ENCODE measurements at regions not wholly inside any gene's neighbourhood (a gene's known extent, or its start where the extent isn't known, plus 50 kb on each side); places are given as distances from the start of the nearest gene placed in this dataset.

GRCh38 chr10:107749235-107749634 is 584.7 kb upstream of the SORCS1 start (continued):
- TF ChIP-seq CTCF (conservative IDR thresholded peaks at IDR 0.05; ENCODE audit: low read depth in 2 of 2) (no peak), EZH2 (IDR thresholded peaks at IDR 0.05; ENCODE audit: low read depth, unreplicated experiment) (no peak)

GRCh38 chr10:107747851-107748250 is 583.3 kb upstream of the SORCS1 start:
- H3K27me3 Mint-ChIP-seq (ENCODE audit: insufficient read depth, low read depth, poor library complexity), result no peaks in the 10 kb centered on the region
- Histone ChIP-seq H3K4me2 (no peak overlapping the region), H2AFZ (no peak overlapping the region), H3K27me3 (ENCODE audit: insufficient read depth) (no peaks in the 10 kb centered on the region), H3F3A (replicated peaks; ENCODE audit: low read depth) (no peaks in the 10 kb centered on the region), H3K36me3 (ENCODE audit: insufficient read depth) (no peaks in the 10 kb centered on the region), H3K4me3 (no peak overlapping the region), H3K79me2 (replicated peaks; ENCODE audit: insufficient read depth) (no peaks in the 10 kb centered on the region), H3K9me2 (ENCODE audit: insufficient read depth) (no peaks in the 10 kb centered on the region), H3K4me1 (ENCODE audit: insufficient read depth) (no peaks in the 10 kb centered on the region), H3K27ac (ENCODE audit: low read depth) (no peak overlapping the region), H4K20me1 (replicated peaks; ENCODE audit: insufficient read depth) (no peaks in the 10 kb centered on the region)
- DNase-seq (ENCODE audit: low spot score) (no peak), ATAC-seq (no peak)
- H3K4me1 Mint-ChIP-seq, result no peaks in the 10 kb centered on the region
- no peak overlapping the region for H3K27ac Mint-ChIP-seq
- H3K9me3 Mint-ChIP-seq, result no peaks in the 10 kb centered on the region
- H3K36me3 Mint-ChIP-seq (ENCODE audit: low read depth), result no peaks in the 10 kb centered on the region
- H3K4me3 Mint-ChIP-seq, result no peak overlapping the region
- TF ChIP-seq STAT1 (IDR thresholded peaks at IDR 0.05; ENCODE audit: unreplicated experiment) (no peak), EZH2 (IDR thresholded peaks at IDR 0.05; ENCODE audit: low read depth, unreplicated experiment) (no peak), POLR2AphosphoS5 (IDR thresholded peaks at IDR 0.05; ENCODE audit: low read depth) (no peak), ZNF114 (CRISPR knock-in tag; IDR thresholded peaks at IDR 0.05) (no peak), JUNB (IDR thresholded peaks at IDR 0.05; ENCODE audit: unreplicated experiment) (no peak), EZH2phosphoT487 (IDR thresholded peaks at IDR 0.05; ENCODE audit: unreplicated experiment) (no peak), ZNF462 (CRISPR knock-in tag; IDR thresholded peaks at IDR 0.05) (no peak), NANOG (IDR thresholded peaks at IDR 0.05; ENCODE audit: borderline replicate concordance) (no peak), ZNF331 (CRISPR knock-in tag; IDR thresholded peaks at IDR 0.05; ENCODE audit: low read depth) (no peak)
- TF ChIP-seq, protein P1, sequence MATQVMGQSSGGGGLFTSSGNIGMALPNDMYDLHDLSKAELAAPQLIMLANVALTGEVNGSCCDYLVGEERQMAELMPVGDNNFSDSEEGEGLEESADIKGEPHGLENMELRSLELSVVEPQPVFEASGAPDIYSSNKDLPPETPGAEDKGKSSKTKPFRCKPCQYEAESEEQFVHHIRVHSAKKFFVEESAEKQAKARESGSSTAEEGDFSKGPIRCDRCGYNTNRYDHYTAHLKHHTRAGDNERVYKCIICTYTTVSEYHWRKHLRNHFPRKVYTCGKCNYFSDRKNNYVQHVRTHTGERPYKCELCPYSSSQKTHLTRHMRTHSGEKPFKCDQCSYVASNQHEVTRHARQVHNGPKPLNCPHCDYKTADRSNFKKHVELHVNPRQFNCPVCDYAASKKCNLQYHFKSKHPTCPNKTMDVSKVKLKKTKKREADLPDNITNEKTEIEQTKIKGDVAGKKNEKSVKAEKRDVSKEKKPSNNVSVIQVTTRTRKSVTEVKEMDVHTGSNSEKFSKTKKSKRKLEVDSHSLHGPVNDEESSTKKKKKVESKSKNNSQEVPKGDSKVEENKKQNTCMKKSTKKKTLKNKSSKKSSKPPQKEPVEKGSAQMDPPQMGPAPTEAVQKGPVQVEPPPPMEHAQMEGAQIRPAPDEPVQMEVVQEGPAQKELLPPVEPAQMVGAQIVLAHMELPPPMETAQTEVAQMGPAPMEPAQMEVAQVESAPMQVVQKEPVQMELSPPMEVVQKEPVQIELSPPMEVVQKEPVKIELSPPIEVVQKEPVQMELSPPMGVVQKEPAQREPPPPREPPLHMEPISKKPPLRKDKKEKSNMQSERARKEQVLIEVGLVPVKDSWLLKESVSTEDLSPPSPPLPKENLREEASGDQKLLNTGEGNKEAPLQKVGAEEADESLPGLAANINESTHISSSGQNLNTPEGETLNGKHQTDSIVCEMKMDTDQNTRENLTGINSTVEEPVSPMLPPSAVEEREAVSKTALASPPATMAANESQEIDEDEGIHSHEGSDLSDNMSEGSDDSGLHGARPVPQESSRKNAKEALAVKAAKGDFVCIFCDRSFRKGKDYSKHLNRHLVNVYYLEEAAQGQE (IDR thresholded peaks at IDR 0.05; ENCODE audit: unreplicated experiment), result no peak
- TF ChIP-seq, protein P2, sequence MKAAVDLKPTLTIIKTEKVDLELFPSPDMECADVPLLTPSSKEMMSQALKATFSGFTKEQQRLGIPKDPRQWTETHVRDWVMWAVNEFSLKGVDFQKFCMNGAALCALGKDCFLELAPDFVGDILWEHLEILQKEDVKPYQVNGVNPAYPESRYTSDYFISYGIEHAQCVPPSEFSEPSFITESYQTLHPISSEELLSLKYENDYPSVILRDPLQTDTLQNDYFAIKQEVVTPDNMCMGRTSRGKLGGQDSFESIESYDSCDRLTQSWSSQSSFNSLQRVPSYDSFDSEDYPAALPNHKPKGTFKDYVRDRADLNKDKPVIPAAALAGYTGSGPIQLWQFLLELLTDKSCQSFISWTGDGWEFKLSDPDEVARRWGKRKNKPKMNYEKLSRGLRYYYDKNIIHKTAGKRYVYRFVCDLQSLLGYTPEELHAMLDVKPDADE (IDR thresholded peaks at IDR 0.05), result no peak

Measured in GM23338 (cell line).